GM18867 (cell line): ENCODE measurements at regions not wholly inside any gene's neighbourhood (a gene's known extent, or its start where the extent isn't known, plus 50 kb on each side); places are given as distances from the start of the nearest gene placed in this dataset.

Experiments used
- ATAC-seq: cut with Tn5 transposase; IDR thresholded peaks from one replicate; pipeline ENCODE4 v1.9.1; 2021; ENCODE audit warnings: mild to moderate bottlenecking, moderate library complexity; ENCODE audit not compliant: unreplicated experiment

GRCh38 chr5:11973469-11973868 lies 69.2 kb upstream of the CTNND2 start:
- no peak for ATAC-seq

GRCh38 chr5:11963227-11963626 lies 59.0 kb upstream of the CTNND2 start:
- ATAC-seq, result no peak

GRCh38 chr5:11962122-11962521 lies 57.9 kb upstream of the CTNND2 start:
- no peak for ATAC-seq

- no peak for ATAC-seq
Measured at GRCh38 chr5:11958321-11958720, 54.1 kb upstream of the CTNND2 start.

- no peak for ATAC-seq
Measured at GRCh38 chr5:11955331-11955730, 51.1 kb upstream of the CTNND2 start.
